Stomach (tissue), 4 donors: ENCODE measurements at regions not wholly inside any gene's neighbourhood (a gene's known extent, or its start where the extent isn't known, plus 50 kb on each side); places are given as distances from the start of the nearest gene placed in this dataset.

Experiments used
- POLR2A ChIP-seq, 4 donors: fragments of 450-650 bp; IDR thresholded peaks; one replicate each; pipeline ENCODE4 v1.6.1; 2016; ENCODE audit warnings: antibody characterized with exemption in 4 of 4, control low read depth in 2 of 4, mild to moderate bottlenecking in 1 of 4, moderate library complexity in 1 of 4
- TF ChIP-seq, protein P1 (sequence below), 7 experiments: fragments of 450-650 bp in 4 of 7; fragments of 200-600 bp in 3 of 7; sonication (generic) in 3 of 7; IDR thresholded peaks; one replicate each; pipeline ENCODE4 v1.5.1; 2016 to 2019; ENCODE audit warnings: antibody characterized with exemption in 7 of 7, control low read depth in 2 of 7, mild to moderate bottlenecking in 1 of 7

DNA sequence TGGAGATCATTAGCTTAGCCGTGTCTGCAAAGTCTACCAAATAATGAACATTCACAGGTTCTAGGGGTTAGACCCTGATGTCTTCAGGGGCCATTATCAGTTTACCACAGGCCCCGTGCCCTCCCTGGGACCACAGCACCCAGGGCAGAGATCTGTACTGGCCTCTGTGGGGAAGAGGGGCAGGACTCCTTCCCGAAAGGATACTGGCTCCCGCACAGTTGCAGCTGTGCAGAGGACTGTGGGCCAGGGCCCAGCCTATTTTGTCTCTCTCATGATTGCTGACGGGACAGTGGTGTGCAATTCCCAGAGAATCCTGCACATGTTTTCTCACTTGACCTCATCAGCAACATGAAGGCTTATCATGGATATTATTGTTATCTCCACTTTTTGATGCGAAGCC lies 243.9 kb downstream of the GLRX3 start:
- TF ChIP-seq, protein P1, sequence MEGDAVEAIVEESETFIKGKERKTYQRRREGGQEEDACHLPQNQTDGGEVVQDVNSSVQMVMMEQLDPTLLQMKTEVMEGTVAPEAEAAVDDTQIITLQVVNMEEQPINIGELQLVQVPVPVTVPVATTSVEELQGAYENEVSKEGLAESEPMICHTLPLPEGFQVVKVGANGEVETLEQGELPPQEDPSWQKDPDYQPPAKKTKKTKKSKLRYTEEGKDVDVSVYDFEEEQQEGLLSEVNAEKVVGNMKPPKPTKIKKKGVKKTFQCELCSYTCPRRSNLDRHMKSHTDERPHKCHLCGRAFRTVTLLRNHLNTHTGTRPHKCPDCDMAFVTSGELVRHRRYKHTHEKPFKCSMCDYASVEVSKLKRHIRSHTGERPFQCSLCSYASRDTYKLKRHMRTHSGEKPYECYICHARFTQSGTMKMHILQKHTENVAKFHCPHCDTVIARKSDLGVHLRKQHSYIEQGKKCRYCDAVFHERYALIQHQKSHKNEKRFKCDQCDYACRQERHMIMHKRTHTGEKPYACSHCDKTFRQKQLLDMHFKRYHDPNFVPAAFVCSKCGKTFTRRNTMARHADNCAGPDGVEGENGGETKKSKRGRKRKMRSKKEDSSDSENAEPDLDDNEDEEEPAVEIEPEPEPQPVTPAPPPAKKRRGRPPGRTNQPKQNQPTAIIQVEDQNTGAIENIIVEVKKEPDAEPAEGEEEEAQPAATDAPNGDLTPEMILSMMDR (IDR thresholded peaks at IDR 0.05) = no peak
- TF ChIP-seq POLR2A (IDR thresholded peaks at IDR 0.05) = no peak
